ENCODE measurements at regions not wholly inside any gene's neighbourhood (a gene's known extent, or its start where the extent isn't known, plus 50 kb on each side); places are given as distances from the start of the nearest gene placed in this dataset.

GRCh38 chr2:146608490-146608889, 1236.3 kb upstream of the ACVR2A start:
- TF ChIP-seq CTCF (conservative IDR thresholded peaks at IDR 0.05; ENCODE audit: low read depth in 2 of 2), result no peak
- TF ChIP-seq EZH2 (IDR thresholded peaks at IDR 0.05; ENCODE audit: low read depth, unreplicated experiment), result no peak
- no peak for TF ChIP-seq ETS1 (IDR thresholded peaks at IDR 0.05)
- TF ChIP-seq POLR2AphosphoS5 (IDR thresholded peaks at IDR 0.05; ENCODE audit: low read depth), result no peak

Data from GM23338 (cell line).